Heart left ventricle (tissue), 13 donors: ENCODE measurements at regions not wholly inside any gene's neighbourhood (a gene's known extent, or its start where the extent isn't known, plus 50 kb on each side); places are given as distances from the start of the nearest gene placed in this dataset.

Source experiments
- CTCF ChIP-seq, 12 donors: fragments of 200-600 bp; sonication (generic) in 4 of 12; IDR thresholded peaks; one replicate each; pipeline versions ENCODE4 v1.5.0 to v1.8.0; 2018 to 2022; ENCODE audit warnings: antibody characterized with exemption in 12 of 12, mild to moderate bottlenecking in 5 of 12
- POLR2A ChIP-seq, 2 donors: fragments of 450-650 bp; IDR thresholded peaks; one replicate each; pipeline ENCODE4 v1.6.1; 2017; ENCODE audit warnings: antibody characterized with exemption in 2 of 2, mild to moderate bottlenecking in 2 of 2, moderate library complexity in 2 of 2
- donor health status: ischemic (EF 13 %, LVEDD 7.1; RV severe dilation, severe dysfunction).
- donor health status: DM: no; HTN: yes; CAD: no.
- donor health status: DM: no; HTN: no; CAD: no.
- donor health status: ischemic (EF 25% LVEDD 6.9; RV normal size, moderate dysfunction).
- donor health status: ischemic (EF 25% LVEDD 5.7; RV mildly dilated, moderate dysfunction).
- donor health status: ischemic (EF 35%, LVEDD 5.7; RV mildly dilated, moderate dysfunction).
- donor health status: nonischemic (EF 11% LVEDD 7.7; RV severe dilation, severe dysfunction).
- donor health status: DM: yes; HTN: yes; CAD: no.
- donor health status: PGD.
- donor health status: ischemic (EF 29% LVEDD 5.4; RV normal size, mild dysfunction).
- donor health status: nonischemic (EF 23%, LVEDD 6.1; RV moderate dilation, normal function).

- TF ChIP-seq POLR2A (IDR thresholded peaks at IDR 0.05), result no peak
- no peak for TF ChIP-seq CTCF (IDR thresholded peaks at IDR 0.05)
Measured at GRCh38 chrX:39835776-39836175, 262.0 kb downstream of the BCOR start.
